ENCODE measurements at regions not wholly inside any gene's neighbourhood (a gene's known extent, or its start where the extent isn't known, plus 50 kb on each side); places are given as distances from the start of the nearest gene placed in this dataset.

GRCh38 chr1:115893545-115893944 is 52.6 kb upstream of the NHLH2 start:
- H3K9me3 ChIP-seq (ENCODE audit: control insufficient read depth, insufficient read depth, low read length), result no peaks in the 10 kb centered on the region
- H3K4me3 ChIP-seq (ENCODE audit: low read depth, low read length), result no peak overlapping the region
- CTCF ChIA-PET, result no interaction called here
- no peak for DNase-seq (ENCODE audit: low read depth, low spot score)
- no peak for TF ChIP-seq CTCF (IDR thresholded peaks at IDR 0.05; ENCODE audit: low read depth, low read length)
- no peaks in the 10 kb centered on the region for H3K27me3 ChIP-seq (ENCODE audit: control insufficient read depth, insufficient read depth, low read length)
- POLR2A ChIA-PET, result no interaction called here
- no peak overlapping the region for H3K27ac ChIP-seq (ENCODE audit: low read depth, low read length)

GRCh38 chr1:115898020-115898419 is 57.1 kb upstream of the NHLH2 start:
- ChIA-PET POLR2A (no interaction called here), CTCF (interaction anchor here (0.8 kb wide), 1 partner anchor 588 kb away, joined by 3 read pairs; no protein-coding TSS in a partner anchor)
- no peak for DNase-seq (ENCODE audit: low read depth, low spot score)
- no peak overlapping the region for H3K4me3 ChIP-seq (ENCODE audit: low read depth, low read length)
- no peaks in the 10 kb centered on the region for H3K9me3 ChIP-seq (ENCODE audit: control insufficient read depth, insufficient read depth, low read length)
- TF ChIP-seq CTCF (IDR thresholded peaks at IDR 0.05; ENCODE audit: low read depth, low read length), result no peak
- H3K27me3 ChIP-seq (ENCODE audit: control insufficient read depth, insufficient read depth, low read length), result no peaks in the 10 kb centered on the region
- H3K27ac ChIP-seq (ENCODE audit: low read depth, low read length), result no peak overlapping the region

DNA sequence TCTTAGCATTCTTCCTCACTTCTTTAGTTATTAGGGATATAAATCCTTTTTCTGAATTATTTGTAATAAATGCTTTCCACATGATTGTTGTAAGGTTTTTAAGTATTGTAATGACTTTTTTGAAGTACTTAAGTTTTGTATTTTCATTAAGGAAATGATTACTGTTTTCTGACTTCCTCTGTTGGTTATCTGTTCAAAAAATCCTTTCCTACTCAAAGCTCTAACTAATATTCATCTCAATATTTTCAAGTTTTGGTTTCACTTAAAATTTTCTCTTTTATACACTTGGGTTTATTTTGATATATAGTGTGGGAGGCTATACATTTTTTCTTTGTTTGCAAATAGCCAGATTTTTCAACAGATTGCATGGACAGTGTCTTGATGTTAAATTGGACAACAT is 59.9 kb upstream of the NHLH2 start:
- TF ChIP-seq CTCF (IDR thresholded peaks at IDR 0.05; ENCODE audit: low read depth, low read length), result no peak
- H3K27me3 ChIP-seq (ENCODE audit: control insufficient read depth, insufficient read depth, low read length), result no peaks in the 10 kb centered on the region
- CTCF ChIA-PET, result no interaction called here

GRCh38 chr1:115906627-115907026 is 65.7 kb upstream of the NHLH2 start:
- no peak for DNase-seq (ENCODE audit: low read depth, low spot score)
- H3K27me3 ChIP-seq (ENCODE audit: control insufficient read depth, insufficient read depth, low read length), result no peaks in the 10 kb centered on the region
- no peak overlapping the region for H3K4me3 ChIP-seq (ENCODE audit: low read depth, low read length)
- H3K27ac ChIP-seq (ENCODE audit: low read depth, low read length), result no peak overlapping the region
- ChIA-PET CTCF (no interaction called here), POLR2A (no interaction called here)
- H3K9me3 ChIP-seq (ENCODE audit: control insufficient read depth, insufficient read depth, low read length), result no peaks in the 10 kb centered on the region
- no peak for TF ChIP-seq CTCF (IDR thresholded peaks at IDR 0.05; ENCODE audit: low read depth, low read length)

More for the DNA sequence above, 59.9 kb upstream of the NHLH2 start:
- no peak overlapping the region for H3K27ac ChIP-seq (ENCODE audit: low read depth, low read length)
- no peak overlapping the region for H3K4me3 ChIP-seq (ENCODE audit: low read depth, low read length)
- DNase-seq (ENCODE audit: low read depth, low spot score), result no peak
- POLR2A ChIA-PET, result no interaction called here
- H3K9me3 ChIP-seq (ENCODE audit: control insufficient read depth, insufficient read depth, low read length), result no peaks in the 10 kb centered on the region

DNA sequence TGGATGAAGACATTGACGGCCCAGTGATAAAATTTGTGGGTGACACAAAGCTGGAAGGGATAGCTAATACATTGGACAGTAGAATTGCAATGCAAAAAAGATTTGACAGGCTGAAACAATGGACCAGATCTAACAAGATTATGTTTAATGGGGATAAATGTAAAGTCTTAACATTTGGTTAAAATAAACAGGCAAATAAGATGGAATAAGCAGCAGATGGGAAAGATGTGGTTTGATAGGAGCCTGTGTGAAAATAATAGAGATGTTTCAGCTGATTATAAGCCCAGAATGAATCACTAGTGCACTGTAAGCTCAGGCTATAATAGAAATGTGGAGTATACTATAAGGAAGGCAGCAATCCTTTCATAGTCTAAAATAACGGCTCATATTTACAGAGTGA is 66.2 kb upstream of the NHLH2 start:
- Histone ChIP-seq H3K27me3 (ENCODE audit: control insufficient read depth, insufficient read depth, low read length) (no peaks in the 10 kb centered on the region), H3K4me3 (ENCODE audit: low read depth, low read length) (no peak overlapping the region), H3K9me3 (ENCODE audit: control insufficient read depth, insufficient read depth, low read length) (no peaks in the 10 kb centered on the region), H3K27ac (ENCODE audit: low read depth, low read length) (no peak overlapping the region)
- CTCF ChIA-PET, result no interaction called here
- POLR2A ChIA-PET, result no interaction called here
- TF ChIP-seq CTCF (IDR thresholded peaks at IDR 0.05; ENCODE audit: low read depth, low read length), result no peak
- DNase-seq (ENCODE audit: low read depth, low spot score), result no peak

All from AG04450 (cell line).